GM21360 (cell line): ENCODE measurements at regions not wholly inside any gene's neighbourhood (a gene's known extent, or its start where the extent isn't known, plus 50 kb on each side); places are given as distances from the start of the nearest gene placed in this dataset.

Source experiments
- ATAC-seq: cut with Tn5 transposase; IDR thresholded peaks from one replicate; pipeline ENCODE4 v1.9.1; 2021; ENCODE audit warnings: mild to moderate bottlenecking, moderate library complexity; ENCODE audit not compliant: unreplicated experiment

- no peak for ATAC-seq
Observed at GRCh38 chr6:145483191-145483996, 251.9 kb downstream of the EPM2A start.

GRCh38 chr6:145485288-145485687 is 250.0 kb downstream of the EPM2A start:
- no peak for ATAC-seq

- ATAC-seq: no peak
Observed at GRCh38 chr6:145486306-145486705, 249.0 kb downstream of the EPM2A start.

- ATAC-seq: no peak
Observed at GRCh38 chr6:145489583-145489982, 245.7 kb downstream of the EPM2A start.

GRCh38 chr6:145490068-145490467 is 245.3 kb downstream of the EPM2A start:
- ATAC-seq: no peak

- no peak for ATAC-seq
Observed at GRCh38 chr6:145491126-145491525, 244.2 kb downstream of the EPM2A start.

- ATAC-seq: no peak
Observed at GRCh38 chr6:145497006-145497405, 238.3 kb downstream of the EPM2A start.

- no peak for ATAC-seq
Observed at GRCh38 chr6:145498425-145498824, 236.9 kb downstream of the EPM2A start.

GRCh38 chr6:145502416-145502815 is 232.9 kb downstream of the EPM2A start:
- ATAC-seq: no peak

GRCh38 chr6:145506136-145506535 is 229.2 kb downstream of the EPM2A start:
- no peak for ATAC-seq

- ATAC-seq: no peak
Observed at GRCh38 chr6:145506565-145506964, 228.8 kb downstream of the EPM2A start.

- no peak for ATAC-seq
Observed at GRCh38 chr6:145507239-145507638, 228.1 kb downstream of the EPM2A start.

GRCh38 chr6:145508107-145508506 is 227.2 kb downstream of the EPM2A start:
- ATAC-seq: no peak

- ATAC-seq: no peak
Observed at GRCh38 chr6:145517492-145517891, 217.8 kb downstream of the EPM2A start.

- ATAC-seq: no peak
Observed at GRCh38 chr6:145525038-145525437, 210.3 kb downstream of the EPM2A start.

- no peak for ATAC-seq
Observed at GRCh38 chr6:145529582-145529981, 205.7 kb downstream of the EPM2A start.

- no peak for ATAC-seq
Observed at GRCh38 chr6:145530454-145530853, 204.9 kb downstream of the EPM2A start.

- ATAC-seq: no peak
Observed at GRCh38 chr6:145531032-145531431, 204.3 kb downstream of the EPM2A start.

GRCh38 chr6:145531822-145532221 is 203.5 kb downstream of the EPM2A start:
- ATAC-seq: no peak

- ATAC-seq: no peak
Observed at GRCh38 chr6:145532361-145532760, 203.0 kb downstream of the EPM2A start.

- ATAC-seq: no peak
Observed at GRCh38 chr6:145534989-145535388, 200.3 kb downstream of the EPM2A start.

- ATAC-seq: no peak
Observed at GRCh38 chr6:145538989-145539388, 196.3 kb downstream of the EPM2A start.

GRCh38 chr6:145539831-145540230 is 195.5 kb downstream of the EPM2A start:
- no peak for ATAC-seq
